Endothelial cell of umbilical vein (primary cell): ENCODE measurements at regions not wholly inside any gene's neighbourhood (a gene's known extent, or its start where the extent isn't known, plus 50 kb on each side); places are given as distances from the start of the nearest gene placed in this dataset.

ENCODE experiments used
- BruUV-seq: library from RNA; stranded (reverse); fragments of 400-500 nt; replicated peaks from 2 replicates; lab custom pipeline; 2021; lab: Mats Ljungman, UMichigan
- CTCF ChIA-PET: fragments of 300-600, 350-600 bp; sonication (Branson Sonifier 250); formaldehyde crosslinking; loops from one replicate; lab custom pipeline; 2021; ENCODE audit warnings: antibody characterized with exemption, inconsistent platforms; lab: Charles Lee
- POLR2A ChIA-PET: fragments of 300-600, 350-600 bp; sonication (Branson Sonifier 250); formaldehyde crosslinking; loops from one replicate; lab custom pipeline; 2021; ENCODE audit warnings: antibody characterized with exemption, inconsistent platforms; lab: Charles Lee
- DNase-seq: peaks from one replicate; pipeline ENCODE4 v3.0.0-alpha.2; 2011; ENCODE audit warnings: low read depth, low spot score
- FAIRE-seq: peaks from 2 replicates; lab custom pipeline; 2011; peaks lifted over from hg19 to GRCh38; lab: Jason Lieb, UNC
- H2AFZ ChIP-seq: 2 replicates; pipeline ENCODE4 v1.6.0; 2012; ENCODE audit warnings: low read depth, low read length, control low read depth, inconsistent platforms
- H3K27ac ChIP-seq: 2 replicates; pipeline ENCODE4 v1.5.1; 2011; ENCODE audit warnings: low read depth, mild to moderate bottlenecking, control low read depth, low read length, moderate library complexity; ENCODE audit not compliant: insufficient read depth
- H3K27me3 ChIP-seq, 2 experiments: 2 replicates each; pipeline versions ENCODE4 v1.6.0 to v1.6.1; 2011; ENCODE audit warnings: low read length in 2 of 2, mixed read lengths in 1 of 2; ENCODE audit not compliant: control insufficient read depth in 2 of 2, insufficient read depth in 2 of 2
- H3K36me3 ChIP-seq, 2 experiments: 2 replicates in 1 of 2; 3 replicates in 1 of 2; pipeline ENCODE4 v1.5.1; 2011; ENCODE audit warnings: low read length in 2 of 2, mild to moderate bottlenecking in 1 of 2, moderate library complexity in 1 of 2; ENCODE audit not compliant: control insufficient read depth in 2 of 2, insufficient read depth in 2 of 2; ENCODE audit errors: extremely low read depth in 1 of 2
- H3K4me1 ChIP-seq: 3 replicates; pipeline ENCODE4 v1.5.1; 2011; ENCODE audit warnings: mild to moderate bottlenecking, low read length; ENCODE audit not compliant: control insufficient read depth, insufficient read depth; ENCODE audit errors: extremely low read depth
- H3K4me2 ChIP-seq: 2 replicates; pipeline ENCODE4 v1.6.1; 2011; ENCODE audit warnings: low read length, control low read depth, mixed read lengths; ENCODE audit not compliant: insufficient read depth
- H3K4me3 ChIP-seq, 3 experiments: fragments of 200-600 bp in 1 of 3; sonication (generic), shearing (Covaris generic) in 1 of 3; replicated peaks in 1 of 3; 2 replicates each; pipeline ENCODE4 v1.5.1; 2011 to 2016; ENCODE audit warnings: control low read depth in 3 of 3, low read length in 3 of 3, mild to moderate bottlenecking in 2 of 3, inconsistent platforms in 1 of 3, low read depth in 1 of 3, moderate library complexity in 1 of 3; ENCODE audit not compliant: insufficient read depth in 1 of 3
- H3K79me2 ChIP-seq: 2 replicates; pipeline ENCODE4 v1.6.0; 2012; ENCODE audit warnings: low read length, inconsistent platforms; ENCODE audit not compliant: control insufficient read depth, insufficient read depth
- H3K9ac ChIP-seq: replicated peaks from 2 replicates; pipeline ENCODE3; 2011; ENCODE audit warnings: low read length, control low read depth; ENCODE audit not compliant: insufficient read depth; ENCODE audit errors: extremely low read depth
- H3K9me1 ChIP-seq: replicated peaks from 3 replicates; pipeline ENCODE4 v1.6.0; 2011; ENCODE audit warnings: mild to moderate bottlenecking, low read length; ENCODE audit not compliant: control insufficient read depth, insufficient read depth; ENCODE audit errors: extremely low read depth
- H3K9me3 ChIP-seq: replicated peaks from 2 replicates; pipeline ENCODE4 v1.5.1; 2012; ENCODE audit warnings: low read length, inconsistent platforms; ENCODE audit not compliant: control insufficient read depth, insufficient read depth
- H4K20me1 ChIP-seq: replicated peaks from 2 replicates; pipeline ENCODE3; 2011; ENCODE audit warnings: mild to moderate bottlenecking, low read length; ENCODE audit not compliant: control insufficient read depth, insufficient read depth; ENCODE audit errors: extremely low read depth
- EZH2 ChIP-seq: IDR thresholded peaks from 2 replicates; pipeline ENCODE4 v1.6.1; 2012; ENCODE audit warnings: borderline replicate concordance, low read depth, mild to moderate bottlenecking, moderate library complexity, low read length, inconsistent platforms; ENCODE audit not compliant: severe bottlenecking
- GATA2 ChIP-seq: IDR thresholded peaks from 2 replicates; pipeline ENCODE4 v1.7.0; 2011; ENCODE audit warnings: low read depth, mild to moderate bottlenecking, moderate library complexity, mixed read lengths, low read length; ENCODE audit not compliant: insufficient read length, insufficient read depth
- JUN ChIP-seq: IDR thresholded peaks from 2 replicates; pipeline ENCODE4 v1.6.1; 2011; ENCODE audit warnings: borderline replicate concordance, low read depth; ENCODE audit not compliant: insufficient read length, insufficient read depth
- MYC ChIP-seq: IDR thresholded peaks from one replicate; pipeline ENCODE4 v1.6.1; 2011; ENCODE audit warnings: mild to moderate bottlenecking, low read depth, low read length
- POLR2AphosphoS5 ChIP-seq: IDR thresholded peaks from 2 replicates; pipeline ENCODE4 v1.6.1; 2012; ENCODE audit warnings: low read depth, mild to moderate bottlenecking, control low read depth, low read length, moderate library complexity; ENCODE audit not compliant: insufficient read depth
- dilution Hi-C: fragments of 300-500 bp; cut with MboI; formaldehyde crosslinking; loops from one replicate; pipeline ENCODE4 v1.15.0; 2019; ENCODE audit warnings: low sequenced_read_pairs; ENCODE audit not compliant: extremely low pct_ligation_motif_present
- intact Hi-C: fragments of 100-400 bp; cut with micrococcal nuclease; formaldehyde crosslinking; loops from one replicate; pipeline ENCODE4 v1.10.0; 2022
- TF ChIP-seq, protein P1 (sequence below), 2 donors: IDR thresholded peaks; 1 replicate in 1 of 2; 2 replicates in 1 of 2; pipeline ENCODE4 v1.5.1; 2011; ENCODE audit warnings: low read length in 2 of 2, mild to moderate bottlenecking in 2 of 2, moderate library complexity in 2 of 2, control low read depth in 1 of 2, inconsistent platforms in 1 of 2, low read depth in 1 of 2; ENCODE audit not compliant: insufficient read depth in 1 of 2; ENCODE audit errors: extremely low read depth in 1 of 2

DNA sequence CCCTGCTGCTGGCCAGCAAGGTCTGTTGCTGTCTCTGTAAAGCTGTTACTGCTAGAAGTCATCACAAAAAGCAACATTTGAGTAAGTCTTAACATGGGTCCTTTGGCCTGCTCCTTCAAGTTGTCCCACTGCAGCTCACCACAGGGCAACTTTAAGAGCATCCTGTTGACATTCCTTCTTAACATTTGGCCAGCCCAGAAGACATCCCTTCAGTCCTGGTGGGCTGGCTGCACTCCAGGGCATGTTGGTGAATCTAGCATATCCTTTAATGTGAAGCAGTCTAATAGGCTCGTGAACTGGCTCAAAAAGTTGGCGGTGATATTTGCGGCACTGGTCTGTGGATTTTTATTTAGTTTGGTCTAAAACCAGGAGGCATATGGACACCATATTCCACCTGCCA lies 92.2 kb upstream of the MAML3 start:
- TF ChIP-seq JUN (no peak), EZH2 (no peak), GATA2 (no peak), MYC (no peak), POLR2AphosphoS5 (no peak)
- TF ChIP-seq, protein P1, sequence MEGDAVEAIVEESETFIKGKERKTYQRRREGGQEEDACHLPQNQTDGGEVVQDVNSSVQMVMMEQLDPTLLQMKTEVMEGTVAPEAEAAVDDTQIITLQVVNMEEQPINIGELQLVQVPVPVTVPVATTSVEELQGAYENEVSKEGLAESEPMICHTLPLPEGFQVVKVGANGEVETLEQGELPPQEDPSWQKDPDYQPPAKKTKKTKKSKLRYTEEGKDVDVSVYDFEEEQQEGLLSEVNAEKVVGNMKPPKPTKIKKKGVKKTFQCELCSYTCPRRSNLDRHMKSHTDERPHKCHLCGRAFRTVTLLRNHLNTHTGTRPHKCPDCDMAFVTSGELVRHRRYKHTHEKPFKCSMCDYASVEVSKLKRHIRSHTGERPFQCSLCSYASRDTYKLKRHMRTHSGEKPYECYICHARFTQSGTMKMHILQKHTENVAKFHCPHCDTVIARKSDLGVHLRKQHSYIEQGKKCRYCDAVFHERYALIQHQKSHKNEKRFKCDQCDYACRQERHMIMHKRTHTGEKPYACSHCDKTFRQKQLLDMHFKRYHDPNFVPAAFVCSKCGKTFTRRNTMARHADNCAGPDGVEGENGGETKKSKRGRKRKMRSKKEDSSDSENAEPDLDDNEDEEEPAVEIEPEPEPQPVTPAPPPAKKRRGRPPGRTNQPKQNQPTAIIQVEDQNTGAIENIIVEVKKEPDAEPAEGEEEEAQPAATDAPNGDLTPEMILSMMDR (IDR thresholded peaks at IDR 0.05; ENCODE audit: extremely low read depth in 1 of 2, insufficient read depth in 1 of 2, low read depth in 1 of 2, low read length in 2 of 2): no peak
- Histone ChIP-seq H2AFZ (no peak overlapping the region), H3K27me3 (no peaks in the 10 kb centered on the region), H3K9ac (no peak overlapping the region), H3K27ac (no peak overlapping the region), H3K4me3 (no peak overlapping the region), H3K4me2 (no peak overlapping the region), H3K9me1 (no peaks in the 10 kb centered on the region), H3K4me1 (peaks cover 19% of the 10 kb centered on the region), H3K9me3 (no peaks in the 10 kb centered on the region), H3K79me2 (no peaks in the 10 kb centered on the region), H4K20me1 (no peaks in the 10 kb centered on the region), H3K36me3 (no peaks in the 10 kb centered on the region)
- intact Hi-C loops (no loop called here), dilution Hi-C loops (no loop called here)
- DNase-seq (no peak), FAIRE-seq (no peak)
- ChIA-PET CTCF (interaction anchor here (2.3 kb wide), 1 partner anchor 83 kb away, joined by 8 read pairs; no protein-coding TSS in a partner anchor), POLR2A (no interaction called here)
- BruUV-seq: no TSS peak
